GM12874 (cell line): ENCODE measurements at regions not wholly inside any gene's neighbourhood (a gene's known extent, or its start where the extent isn't known, plus 50 kb on each side); places are given as distances from the start of the nearest gene placed in this dataset.

Experiments
- CTCF ChIP-seq: IDR thresholded peaks from 2 replicates; pipeline ENCODE4 v1.5.1; 2011; ENCODE audit warnings: low read depth, mild to moderate bottlenecking, control low read depth, low read length, moderate library complexity; ENCODE audit not compliant: insufficient read depth

DNA sequence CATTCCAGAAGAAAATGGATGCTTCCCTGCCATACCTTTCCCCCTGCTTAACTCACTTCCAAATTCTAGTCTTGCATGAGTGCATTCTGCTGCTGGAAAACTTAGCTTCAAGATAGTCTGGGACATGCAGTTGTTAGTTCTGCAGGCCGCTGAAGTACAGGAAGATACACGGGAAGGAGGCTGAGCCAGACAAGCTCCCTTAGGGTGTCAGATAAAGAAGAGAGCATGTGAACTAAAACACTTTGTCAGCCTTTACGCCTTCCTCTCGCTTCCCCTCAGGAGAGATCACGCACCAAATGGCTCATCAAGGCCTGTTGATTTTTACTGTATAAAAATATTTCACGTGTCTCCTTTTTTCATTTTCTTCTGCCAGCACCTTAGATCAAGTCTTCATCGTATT is 420.7 kb downstream of the INSC start:
- TF ChIP-seq CTCF: no peak

DNA sequence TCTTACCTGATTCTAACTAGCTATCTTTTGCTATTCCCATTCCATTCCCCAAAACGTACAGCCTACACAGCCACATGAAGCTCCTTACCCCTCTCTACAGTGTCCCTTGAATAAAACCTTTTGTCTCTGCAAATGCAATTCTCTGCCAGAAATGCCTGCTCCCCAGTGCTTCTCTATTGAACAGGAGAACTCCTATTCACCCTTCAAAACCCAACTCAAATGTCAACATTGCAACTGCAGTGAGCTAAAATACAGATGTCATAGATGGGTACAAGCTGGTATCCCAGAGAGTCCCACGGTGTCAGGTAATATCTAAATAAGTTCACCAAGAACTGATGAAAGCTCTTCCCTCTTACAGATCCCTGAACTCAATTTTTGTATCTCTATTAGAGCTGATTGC is 421.7 kb downstream of the INSC start:
- TF ChIP-seq CTCF: no peak

- TF ChIP-seq CTCF: no peak
Observed at GRCh38 chr11:15539645-15540044, 424.9 kb downstream of the INSC start.

DNA sequence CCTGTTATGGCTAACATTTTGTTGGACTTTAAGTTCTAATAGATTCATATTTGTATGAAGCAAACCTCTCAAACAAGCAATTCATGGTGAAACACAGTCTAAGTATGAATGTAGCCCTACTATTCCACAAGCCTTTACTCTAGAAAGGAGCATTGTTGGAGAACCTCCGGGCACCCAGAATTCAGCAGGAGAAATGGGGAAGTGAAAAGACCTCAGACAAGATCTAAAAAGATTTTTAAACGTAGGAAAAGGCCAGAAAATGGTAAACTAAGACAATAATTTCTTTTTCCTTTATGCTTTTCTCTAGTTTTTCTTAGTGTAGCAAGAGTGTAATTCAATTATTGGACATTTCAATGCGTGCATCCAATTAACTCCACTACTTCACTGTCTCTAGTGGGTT is 426.4 kb downstream of the INSC start:
- no peak for TF ChIP-seq CTCF

DNA sequence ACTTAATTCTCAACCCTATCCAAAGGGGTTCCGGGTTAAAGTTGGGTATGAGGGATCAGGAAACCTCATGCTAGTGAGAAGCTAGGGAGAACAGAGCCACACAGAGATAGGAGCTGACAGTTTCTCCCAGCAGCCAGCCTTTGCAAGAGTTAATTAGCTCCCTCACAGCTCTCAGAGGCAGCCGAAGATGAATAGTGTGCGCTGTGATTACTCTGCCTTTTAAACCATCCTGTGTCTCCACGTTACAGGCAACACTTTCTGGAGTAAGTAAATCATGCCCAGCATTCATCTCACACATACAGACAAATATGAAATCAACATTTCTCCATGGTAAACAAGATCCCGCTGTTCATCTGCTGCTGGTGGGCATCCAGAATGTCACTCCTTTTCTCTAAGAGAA is 429.6 kb downstream of the INSC start:
- TF ChIP-seq CTCF: no peak

DNA sequence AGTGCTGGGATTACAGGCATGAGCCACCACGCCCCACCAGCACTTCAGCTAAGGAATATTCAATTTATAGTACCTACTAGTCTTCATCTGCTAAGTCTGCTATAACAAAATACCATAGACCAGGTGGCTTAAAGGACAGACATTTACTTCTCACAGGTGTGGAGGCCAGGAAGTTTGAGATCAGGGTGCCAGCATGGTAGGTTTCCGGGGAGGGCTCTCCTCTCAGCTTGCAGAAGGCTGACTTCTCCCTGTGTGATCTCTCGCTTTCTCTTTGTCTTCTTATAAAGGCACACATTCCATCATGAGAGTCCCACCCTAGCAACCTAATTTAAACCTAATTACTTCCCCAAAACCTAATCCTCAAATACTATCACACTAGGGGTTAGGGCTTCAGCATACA is 433.0 kb downstream of the INSC start:
- no peak for TF ChIP-seq CTCF

- TF ChIP-seq CTCF: no peak
Observed at GRCh38 chr11:15551901-15552851, 437.5 kb downstream of the INSC start.
